ENCODE measurements at regions not wholly inside any gene's neighbourhood (a gene's known extent, or its start where the extent isn't known, plus 50 kb on each side); places are given as distances from the start of the nearest gene placed in this dataset.

GRCh38 chr20:57004951-57005933, 261.2 kb downstream of the BMP7 start:
- no peak for DNase-seq

GRCh38 chr20:57006411-57007170, 259.9 kb downstream of the BMP7 start:
- no peak for DNase-seq

GRCh38 chr20:57007171-57007540, 259.3 kb downstream of the BMP7 start:
- DNase-seq = no peak

GRCh38 chr20:57008217-57008616, 258.2 kb downstream of the BMP7 start:
- DNase-seq = no peak

GRCh38 chr20:57009355-57009754, 257.1 kb downstream of the BMP7 start:
- no peak for DNase-seq

GRCh38 chr20:57009775-57010174, 256.7 kb downstream of the BMP7 start:
- DNase-seq = no peak

GRCh38 chr20:57012691-57013090, 253.8 kb downstream of the BMP7 start:
- no peak for DNase-seq

GRCh38 chr20:57013217-57013616, 253.2 kb downstream of the BMP7 start:
- no peak for DNase-seq

GRCh38 chr20:57013741-57014140, 252.7 kb downstream of the BMP7 start:
- DNase-seq = no peak

- DNase-seq = no peak
Measured at GRCh38 chr20:57020364-57020763, 246.1 kb downstream of the BMP7 start.

- DNase-seq = no peak
Measured at GRCh38 chr20:57022306-57022705, 244.1 kb downstream of the BMP7 start.

GRCh38 chr20:57023007-57023406, 243.4 kb downstream of the BMP7 start:
- DNase-seq = no peak

GRCh38 chr20:57023997-57024396, 242.4 kb downstream of the BMP7 start:
- no peak for DNase-seq

GRCh38 chr20:57024849-57025248, 241.6 kb downstream of the BMP7 start:
- no peak for DNase-seq

GRCh38 chr20:57025261-57025660, 241.2 kb downstream of the BMP7 start:
- no peak for DNase-seq

GRCh38 chr20:57025666-57026224, 240.7 kb downstream of the BMP7 start:
- no peak for DNase-seq

GRCh38 chr20:57027777-57028176, 238.7 kb downstream of the BMP7 start:
- no peak for DNase-seq

- DNase-seq = no peak
Measured at GRCh38 chr20:57030611-57031600, 235.5 kb downstream of the BMP7 start.

GRCh38 chr20:57031867-57032355, 234.5 kb downstream of the BMP7 start:
- DNase-seq = no peak

GRCh38 chr20:57032847-57033246, 233.6 kb downstream of the BMP7 start:
- no peak for DNase-seq

- DNase-seq = no peak
Measured at GRCh38 chr20:57034001-57034400, 232.4 kb downstream of the BMP7 start.

GRCh38 chr20:57037689-57038088, 228.8 kb downstream of the BMP7 start:
- DNase-seq = no peak
